Stimulated activated CD8-positive, alpha-beta memory T cell treated with anti-CD3 and anti-CD28 coated beads, Interleukin-7, amount 100 ng/mL, for 4 hours (primary cell): ENCODE measurements at regions not wholly inside any gene's neighbourhood (a gene's known extent, or its start where the extent isn't known, plus 50 kb on each side); places are given as distances from the start of the nearest gene placed in this dataset.

ENCODE experiments used
- DNase-seq, 2 donors: peaks; one replicate each; pipeline ENCODE4 v3.0.0-alpha.2; 2020; ENCODE audit warnings: low read depth in 2 of 2

DNA sequence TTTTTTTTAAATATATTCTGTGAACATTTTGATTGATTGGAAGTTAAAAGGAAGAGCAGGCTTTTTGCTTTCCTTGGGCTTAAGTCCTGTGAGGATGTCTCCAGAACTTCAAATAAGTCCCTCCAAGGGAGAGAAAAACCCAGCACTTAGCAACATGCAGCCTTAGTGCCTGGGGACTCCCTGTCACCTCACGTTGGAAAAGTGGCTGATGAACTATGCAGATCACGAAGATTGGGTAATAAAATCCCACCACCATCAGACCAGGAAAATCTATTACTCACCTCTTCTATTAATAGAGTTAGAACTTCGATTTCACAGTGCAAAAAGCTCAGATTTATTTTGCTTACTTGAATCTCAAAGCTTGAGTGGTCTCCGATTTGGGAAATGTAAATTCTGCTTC, 507.0 kb downstream of the MAT2B start:
- DNase-seq: no peak

DNA sequence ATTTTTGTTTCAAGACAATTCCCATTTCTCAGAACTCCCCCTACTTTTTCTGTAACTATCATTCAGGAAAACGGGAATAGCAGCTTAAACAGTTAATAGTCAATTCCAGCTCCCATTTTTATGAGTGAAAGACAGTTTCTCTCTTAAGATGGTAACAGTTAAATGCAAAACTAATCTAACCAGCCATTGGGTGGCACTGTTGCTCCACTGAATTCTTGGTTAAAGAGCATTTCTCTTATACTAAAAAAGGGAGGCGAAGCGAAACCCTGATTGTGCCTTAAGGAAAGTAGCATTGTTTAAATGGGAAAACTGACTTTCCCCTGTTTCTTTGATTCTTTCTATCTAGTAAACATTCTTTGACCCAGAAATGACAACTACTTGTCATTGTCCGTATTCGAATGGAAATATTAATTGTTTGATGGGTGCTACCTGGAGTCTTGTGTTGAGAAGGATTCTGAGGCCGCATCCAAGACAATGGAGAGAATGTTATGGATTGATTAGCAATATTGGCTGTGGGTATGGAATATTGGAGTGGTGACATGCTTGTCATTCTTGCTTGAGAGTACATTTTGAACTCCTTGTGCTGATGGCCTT, 507.8 kb downstream of the MAT2B start:
- no peak for DNase-seq

DNA sequence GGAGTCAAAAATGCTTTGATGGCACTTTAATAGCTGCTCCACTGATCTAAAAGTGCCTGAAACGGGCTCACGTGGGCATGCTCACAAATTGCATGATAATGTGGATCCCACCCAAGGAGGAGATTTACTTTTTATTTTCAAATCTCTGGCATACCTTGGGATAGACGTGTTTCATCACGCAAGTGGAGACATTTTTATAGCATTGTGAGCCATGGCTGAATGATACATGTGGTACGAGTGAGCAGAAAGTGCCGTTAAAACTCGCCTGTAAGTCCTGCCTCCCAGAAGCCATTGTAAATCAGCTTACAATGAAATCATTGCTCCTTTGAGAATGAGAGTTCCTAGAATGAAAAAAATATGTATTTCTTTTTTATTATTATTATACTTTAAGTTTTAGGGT, 514.7 kb downstream of the MAT2B start:
- no peak for DNase-seq

DNA sequence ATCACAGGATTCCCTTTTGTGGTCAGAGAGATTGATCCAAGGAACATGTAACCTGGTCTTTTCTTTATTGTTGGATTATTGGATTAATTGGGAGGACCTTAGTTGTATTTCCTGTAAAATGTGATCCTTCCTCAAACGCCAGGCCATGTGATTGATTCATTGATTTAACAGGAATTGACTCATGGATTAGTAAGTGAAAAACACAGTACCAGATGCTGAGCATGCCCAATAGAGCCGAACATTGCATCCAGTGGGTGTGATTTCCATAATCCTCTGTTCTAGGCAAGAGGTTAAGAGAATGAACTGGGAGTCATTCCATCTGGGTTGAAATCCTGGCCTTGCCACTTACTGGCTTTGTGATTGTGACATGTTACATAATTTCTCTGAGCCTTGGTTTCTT, 522.3 kb downstream of the MAT2B start:
- DNase-seq: no peak

DNA sequence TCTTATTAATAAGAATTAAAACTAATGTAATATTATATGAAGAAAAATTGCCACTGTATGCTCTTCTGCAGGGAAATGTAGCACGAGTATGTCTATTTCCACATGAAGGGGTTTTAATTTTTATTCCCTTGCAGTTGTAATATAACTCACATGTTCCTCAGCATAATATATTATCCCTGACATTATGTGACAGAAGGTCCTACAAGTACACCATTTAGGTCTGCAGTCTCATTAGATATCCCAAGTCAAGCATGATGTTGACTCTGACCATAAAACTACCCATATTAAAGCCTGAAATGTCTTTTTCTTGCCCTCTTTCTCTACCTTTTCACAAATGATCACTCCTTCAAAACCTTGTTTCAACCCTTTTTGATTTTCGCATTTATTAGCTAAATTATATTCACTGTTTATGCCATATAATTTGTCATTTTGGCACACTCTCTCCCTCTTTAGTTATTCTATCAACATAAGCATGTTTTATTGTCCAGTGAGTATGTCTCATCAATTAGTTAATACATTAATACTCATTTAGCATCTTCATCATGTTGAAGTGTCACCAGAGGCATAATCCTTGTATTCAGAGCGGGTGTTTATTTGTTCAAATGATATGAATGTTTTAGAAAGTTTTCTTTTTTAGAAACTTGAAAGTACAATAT, 532.8 kb downstream of the MAT2B start:
- no peak for DNase-seq

DNA sequence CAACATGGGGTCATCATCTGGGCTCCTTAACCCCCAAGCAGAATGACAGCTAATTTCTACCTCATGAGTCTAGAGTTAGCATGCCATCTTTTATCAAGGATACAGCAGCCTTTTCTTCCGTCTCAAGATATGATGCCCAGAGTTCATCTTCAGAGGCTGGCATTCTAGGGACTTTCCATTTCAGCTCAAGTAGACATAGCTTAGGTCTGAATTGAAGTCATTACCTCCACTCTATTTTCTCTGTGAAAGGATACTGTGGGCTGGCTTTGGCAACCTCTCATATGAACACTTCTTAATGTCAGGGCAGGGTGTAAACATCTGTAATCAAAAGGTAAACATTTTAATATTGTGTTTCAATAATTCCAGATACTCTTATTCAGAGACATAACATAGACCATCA, 535.7 kb downstream of the MAT2B start:
- DNase-seq: no peak

DNA sequence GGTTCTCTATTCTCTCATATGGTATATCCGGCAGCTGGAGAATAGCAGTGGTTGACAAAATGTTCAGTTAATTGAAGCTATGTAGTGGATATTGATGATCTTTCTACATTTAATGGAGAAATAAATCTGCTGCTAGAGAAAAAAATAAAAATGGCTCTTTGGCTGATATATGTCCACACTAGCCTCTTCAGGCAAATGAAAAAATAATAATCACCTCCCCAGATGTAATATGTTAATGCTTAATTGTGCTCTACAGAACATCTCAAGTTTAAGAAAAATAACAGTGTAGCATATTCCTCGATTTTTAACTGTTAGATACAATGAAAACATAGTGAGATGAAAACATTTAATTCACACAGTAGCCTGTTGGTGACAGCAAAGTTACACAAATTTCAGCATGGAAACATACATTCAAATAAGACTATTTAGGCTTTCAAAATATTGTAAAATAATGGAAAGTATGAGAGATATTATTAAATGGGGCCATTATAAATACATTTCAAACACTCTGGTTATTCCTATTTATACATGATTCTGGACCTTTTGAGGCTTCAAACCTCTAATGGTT, 543.0 kb downstream of the MAT2B start:
- DNase-seq: no peak

DNA sequence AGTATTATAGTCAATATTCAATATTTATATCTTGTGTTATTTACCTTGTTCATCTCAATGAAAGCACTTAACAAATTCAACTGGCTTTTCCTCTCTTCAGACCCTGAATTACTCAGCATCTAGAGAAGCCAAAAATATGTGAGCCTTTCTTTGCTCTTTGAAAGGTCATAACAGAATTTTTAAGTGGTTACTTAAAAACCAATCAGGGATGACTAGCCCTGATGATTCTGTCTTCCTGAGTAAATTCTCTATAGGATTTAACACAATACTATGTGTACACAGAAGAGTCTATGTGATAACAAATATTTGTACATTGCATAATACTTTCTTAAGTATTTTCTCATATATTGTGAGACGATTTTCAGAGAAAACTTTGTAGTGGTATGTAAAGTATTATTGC, 546.3 kb downstream of the MAT2B start:
- DNase-seq: no peak

DNA sequence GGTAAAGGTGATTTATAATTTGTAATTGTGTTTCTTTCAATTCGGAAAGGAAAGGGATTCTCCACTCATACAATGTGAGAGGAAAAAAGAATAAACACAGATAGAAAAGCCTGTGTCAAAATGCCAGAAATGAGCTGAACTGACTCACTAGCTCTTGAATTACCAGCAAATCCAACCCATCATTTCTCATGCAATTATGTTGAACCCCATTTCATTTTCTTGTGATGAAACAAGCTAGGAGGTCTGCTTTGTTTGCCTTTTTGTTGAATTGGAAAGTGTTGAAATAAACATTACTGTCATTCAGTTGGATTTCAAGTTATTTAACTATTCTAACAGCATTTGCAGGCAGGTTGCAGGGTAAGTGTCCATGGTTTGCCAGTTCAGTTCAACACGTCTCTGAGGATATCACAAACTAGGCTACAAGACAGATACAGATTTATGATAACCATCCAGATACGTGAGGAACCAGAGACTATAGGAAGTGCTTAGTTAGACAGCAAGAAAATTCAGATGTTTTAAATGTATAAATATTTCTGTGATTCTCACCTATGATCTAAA, 547.2 kb downstream of the MAT2B start:
- DNase-seq: no peak

DNA sequence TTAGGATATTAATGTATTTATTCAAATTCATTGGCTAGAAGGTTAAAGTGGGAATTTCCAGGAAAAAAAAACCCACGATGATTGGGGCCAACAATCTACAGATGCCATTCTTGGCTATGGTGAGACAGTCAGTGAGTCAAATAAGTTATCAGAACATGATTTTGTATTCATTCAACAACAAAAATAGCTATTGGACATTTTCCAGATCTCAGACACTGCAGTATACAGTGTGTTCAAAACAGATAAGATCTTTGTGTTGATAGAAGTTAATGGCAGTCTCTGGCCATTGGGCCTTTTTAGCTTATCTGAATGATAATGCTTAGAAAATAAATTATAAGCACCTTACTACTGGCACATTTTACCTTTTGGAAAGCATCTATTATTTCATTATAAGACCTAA, 547.7 kb downstream of the MAT2B start:
- no peak for DNase-seq

DNA sequence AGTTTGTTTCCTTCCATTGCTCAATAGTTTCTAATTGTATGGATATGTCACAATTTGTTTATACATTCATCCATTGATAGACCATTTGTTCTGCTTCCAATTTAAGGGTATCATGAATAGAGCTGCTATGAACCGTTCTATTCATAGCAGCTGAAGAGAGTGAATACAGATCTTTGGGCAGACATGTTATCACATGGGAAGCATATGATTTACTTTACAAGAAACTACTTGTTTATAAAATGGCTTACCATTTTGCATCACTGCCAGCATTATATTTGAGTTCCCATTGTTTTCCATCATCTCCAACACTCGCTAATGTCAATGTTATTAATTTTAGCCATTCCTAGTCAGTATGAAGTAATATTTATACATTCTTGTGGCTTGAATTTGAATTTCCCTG, 549.0 kb downstream of the MAT2B start:
- no peak for DNase-seq

DNA sequence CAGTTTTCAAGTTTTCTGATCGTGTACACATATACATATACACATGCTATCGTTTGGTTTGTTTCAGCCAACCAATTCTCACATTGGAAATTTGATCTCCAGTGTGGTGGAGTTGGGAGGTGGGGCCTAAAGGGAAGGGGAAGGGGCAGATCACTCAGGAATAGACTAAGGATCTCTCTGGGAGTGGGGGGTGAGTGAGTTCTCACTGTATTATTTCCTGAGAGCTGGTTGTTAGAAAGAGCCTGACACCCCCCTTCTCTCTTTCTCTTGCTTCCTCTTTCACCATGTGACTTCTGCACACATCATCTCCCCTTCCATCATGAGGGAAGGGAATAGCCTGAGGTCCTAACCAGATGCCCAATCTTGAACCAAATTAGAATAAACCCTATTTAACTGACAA, 551.7 kb downstream of the MAT2B start:
- DNase-seq: no peak

DNA sequence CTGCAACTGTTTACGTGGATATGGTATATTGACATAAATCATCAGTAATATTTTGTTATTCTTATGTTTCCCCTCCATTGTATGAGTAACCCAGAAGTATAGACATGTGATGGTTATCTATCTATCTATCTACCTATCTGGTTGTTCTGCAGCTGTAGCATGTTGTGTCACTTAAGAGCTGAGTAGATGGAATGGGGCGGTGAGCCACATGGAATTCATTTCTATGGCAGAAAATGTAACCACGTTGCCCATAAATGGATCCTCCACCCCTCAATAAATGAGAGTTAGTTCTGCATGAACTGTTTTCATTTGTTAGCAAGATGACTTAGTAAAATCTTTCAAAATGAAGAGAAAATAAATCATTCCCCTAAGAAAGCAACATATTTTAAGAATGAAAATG, 553.2 kb downstream of the MAT2B start:
- DNase-seq: no peak

DNA sequence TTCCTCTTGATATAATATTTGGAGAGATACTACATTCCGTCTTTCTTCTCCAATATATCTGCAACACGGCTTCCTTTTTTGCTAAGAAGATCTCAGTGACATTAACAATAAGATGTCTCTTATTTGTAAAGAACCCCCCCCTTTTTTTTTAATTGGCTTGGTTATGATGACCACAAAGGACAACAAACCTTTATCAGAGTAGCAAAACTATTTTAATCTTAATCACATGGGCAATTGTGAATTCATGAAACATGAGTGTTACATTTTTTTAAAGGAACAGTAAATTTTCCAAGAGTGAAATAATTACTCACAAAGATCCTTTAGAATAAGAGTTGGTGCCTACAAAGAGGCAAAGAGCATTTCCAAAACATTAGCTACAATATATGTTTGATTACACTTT, 554.1 kb downstream of the MAT2B start:
- no peak for DNase-seq

DNA sequence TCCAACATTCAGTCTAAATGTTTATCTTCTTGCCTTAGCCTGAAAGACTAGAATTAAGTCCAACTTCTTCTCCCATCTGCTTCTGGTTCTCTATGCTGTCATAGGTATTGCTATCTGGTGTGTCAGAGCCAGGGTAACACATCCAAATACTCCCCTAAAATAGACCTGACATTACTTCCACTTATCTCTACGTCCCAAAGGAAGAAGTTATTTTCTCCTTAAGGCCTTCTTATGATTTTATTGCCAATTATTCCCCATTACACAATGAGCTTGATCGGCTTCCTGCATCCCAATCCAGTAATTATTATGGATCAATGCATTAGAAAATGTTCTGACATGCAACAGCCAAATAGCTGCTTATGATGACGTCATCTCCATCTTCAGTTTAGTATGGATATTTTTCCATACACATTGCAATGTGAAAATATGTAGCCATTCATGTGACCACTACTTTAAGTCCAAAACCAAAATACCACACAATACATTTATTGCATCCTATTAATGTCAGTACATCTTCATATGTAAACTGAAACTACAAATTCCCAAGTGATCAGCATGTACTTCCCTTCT, 555.5 kb downstream of the MAT2B start:
- no peak for DNase-seq

DNA sequence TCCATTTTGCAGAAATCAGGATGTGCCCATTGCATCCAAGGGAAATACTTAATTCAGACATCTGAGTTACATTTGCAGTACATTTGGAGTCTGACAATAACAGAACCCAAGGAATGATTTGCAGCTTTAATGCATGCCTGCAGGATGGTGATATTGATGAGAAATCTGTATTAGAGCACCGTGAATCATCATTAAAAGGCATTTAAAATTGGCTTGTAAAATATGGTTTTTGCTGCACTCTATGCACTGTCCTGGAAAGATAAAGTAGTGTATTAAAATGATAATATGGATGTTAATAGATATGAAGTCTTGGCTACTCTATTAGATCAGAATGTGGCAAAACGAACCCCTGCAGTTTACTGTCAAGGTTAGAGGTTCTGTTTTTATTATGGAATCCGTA, 556.9 kb downstream of the MAT2B start:
- no peak for DNase-seq

DNA sequence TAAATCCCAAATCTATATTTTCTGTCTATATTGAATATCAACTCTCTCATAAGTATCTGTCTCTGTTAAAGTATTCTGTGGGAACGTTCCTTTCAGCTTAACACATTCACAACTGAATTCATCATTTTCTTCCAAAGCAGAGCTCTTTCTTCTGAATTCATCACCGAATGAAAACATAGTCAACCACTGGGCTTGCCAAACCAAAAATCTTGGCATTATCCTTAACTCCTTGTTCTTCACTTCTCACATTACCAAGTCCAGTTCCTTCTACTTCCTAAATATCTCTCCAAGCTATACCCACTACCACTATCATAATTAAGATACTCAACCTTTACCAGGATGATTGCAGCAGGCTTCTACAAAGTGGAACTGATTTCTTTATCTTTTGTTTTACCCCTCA, 559.8 kb downstream of the MAT2B start:
- no peak for DNase-seq

DNA sequence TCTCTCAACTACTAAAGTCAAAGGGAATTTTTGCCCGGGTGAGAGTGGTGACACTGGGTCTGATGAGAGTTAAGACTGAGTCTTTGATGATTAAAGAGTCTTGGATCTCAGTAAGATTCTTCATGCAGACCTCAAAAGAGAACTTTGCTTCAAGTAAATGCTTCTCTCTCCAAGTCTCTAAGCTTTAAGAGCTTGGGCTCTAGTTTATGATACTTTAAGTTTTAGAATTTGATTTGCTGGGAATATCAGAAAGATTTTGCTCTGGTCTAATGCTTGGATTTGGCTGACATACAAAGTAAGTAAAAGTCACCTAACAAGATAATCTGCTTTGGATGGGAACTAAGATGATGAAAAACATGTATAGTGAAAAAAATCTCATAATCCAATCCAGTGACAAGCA, 566.3 kb downstream of the MAT2B start:
- no peak for DNase-seq

DNA sequence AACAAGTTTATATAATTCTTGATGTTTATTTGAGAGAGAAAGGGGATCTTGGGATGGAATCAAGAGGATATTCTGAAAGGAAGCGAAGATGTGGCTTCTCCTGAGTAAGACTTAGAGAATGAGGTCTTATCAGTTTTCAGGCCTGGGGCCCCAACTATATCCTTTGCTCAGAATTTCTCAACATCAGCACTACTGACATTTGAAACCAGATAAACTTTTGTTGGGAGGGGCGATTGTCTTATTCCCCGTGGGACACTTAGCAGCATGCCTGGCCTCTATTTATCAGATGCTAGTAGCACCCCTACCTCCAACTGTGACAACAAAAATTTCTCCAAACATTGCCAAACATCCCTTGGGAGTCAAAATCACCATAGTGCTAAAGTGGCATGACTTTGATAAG, 567.7 kb downstream of the MAT2B start:
- no peak for DNase-seq

DNA sequence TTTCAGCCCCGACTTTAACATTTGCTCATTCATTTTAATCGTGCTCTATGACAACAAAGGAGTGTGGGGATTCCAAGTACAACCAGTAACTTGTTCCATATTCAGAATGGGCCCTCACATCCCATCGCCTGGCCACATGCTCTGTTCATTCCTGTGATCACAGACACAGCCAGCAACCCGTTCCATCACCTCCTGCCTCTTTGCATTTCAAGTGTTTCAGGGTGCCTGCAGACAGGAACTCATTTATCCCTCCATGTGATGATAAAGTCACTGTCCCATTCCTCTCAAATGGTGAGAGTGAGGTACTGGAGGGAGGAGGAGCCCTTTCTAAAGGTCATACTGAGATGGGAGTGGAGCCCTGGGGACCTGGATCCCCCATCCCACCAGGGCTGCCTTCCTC, 571.1 kb downstream of the MAT2B start:
- DNase-seq: no peak

DNA sequence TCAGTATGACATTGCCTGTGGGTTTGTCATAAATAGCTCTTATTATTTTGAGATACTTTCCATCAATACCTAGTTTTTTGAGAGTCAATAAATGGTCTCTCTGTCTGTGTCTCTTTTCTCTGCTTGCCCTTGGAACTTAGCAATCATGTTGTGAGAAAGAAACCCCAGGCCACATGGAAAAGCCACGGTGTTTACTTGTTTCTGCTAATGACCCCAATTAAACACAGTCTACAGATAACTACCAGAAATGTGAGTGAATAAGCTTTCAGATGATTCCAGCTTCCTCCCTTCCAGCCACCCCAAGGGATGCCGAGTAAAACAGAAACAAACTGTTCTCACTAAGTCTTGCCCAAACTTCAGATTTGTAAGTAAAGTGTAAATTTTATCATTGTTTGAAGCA, 584.9 kb downstream of the MAT2B start:
- no peak for DNase-seq

DNA sequence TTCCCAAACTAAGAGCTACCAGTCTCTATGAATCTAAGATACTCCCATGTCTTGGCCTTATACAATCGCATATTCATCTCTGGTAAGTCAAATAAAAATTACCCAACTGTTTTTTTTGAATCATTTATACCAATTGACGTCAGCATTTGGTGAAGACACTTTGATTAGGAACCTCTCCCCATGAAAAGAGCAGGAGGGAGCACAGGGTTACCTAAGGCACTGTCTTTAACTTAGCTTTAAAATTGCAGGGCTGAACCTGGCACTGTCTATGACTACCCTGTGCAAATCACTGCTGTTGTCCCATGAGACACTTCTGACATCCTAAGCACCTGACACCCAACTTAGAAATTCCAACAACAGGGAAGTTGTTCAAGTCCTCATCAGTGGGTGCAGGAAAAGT, 586.4 kb downstream of the MAT2B start:
- DNase-seq: no peak

DNA sequence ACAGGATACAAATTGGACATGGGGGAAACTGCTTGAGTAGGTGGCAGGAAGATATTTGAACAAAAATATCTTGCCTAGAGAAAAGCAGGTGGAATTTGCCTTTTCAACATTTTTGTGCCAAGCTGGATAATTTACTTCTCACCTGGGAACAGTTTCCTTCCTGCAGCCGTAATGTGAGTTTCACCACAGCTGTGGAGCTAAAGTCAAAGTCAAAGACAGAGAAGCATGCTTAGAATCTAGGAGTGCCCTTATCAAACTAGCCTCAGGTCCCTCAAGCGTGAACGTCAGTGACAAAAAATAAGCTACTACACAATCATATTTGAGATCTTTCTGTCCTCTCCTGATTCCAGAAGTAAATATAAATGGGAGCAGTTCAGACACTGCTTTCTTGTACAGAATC, 588.9 kb downstream of the MAT2B start:
- no peak for DNase-seq
